GM19468 (cell line): ENCODE measurements at regions not wholly inside any gene's neighbourhood (a gene's known extent, or its start where the extent isn't known, plus 50 kb on each side); places are given as distances from the start of the nearest gene placed in this dataset.
"Not testable (repeated sequence)": the region's sequence is repeated elsewhere in the genome, so short reads cannot be mapped to it uniquely, and the experiment has no call there.

Experiments used
- ATAC-seq: cut with Tn5 transposase; IDR thresholded peaks from one replicate; pipeline ENCODE4 v1.9.1; 2021; ENCODE audit warnings: mild to moderate bottlenecking, moderate library complexity, moderate number of reproducible peaks; ENCODE audit not compliant: unreplicated experiment; ENCODE audit errors: extremely low read depth

GRCh38 chr20:18876394-18876793 lies 62.8 kb downstream of the SCP2D1 start:
- ATAC-seq: not testable (repeated sequence)

DNA sequence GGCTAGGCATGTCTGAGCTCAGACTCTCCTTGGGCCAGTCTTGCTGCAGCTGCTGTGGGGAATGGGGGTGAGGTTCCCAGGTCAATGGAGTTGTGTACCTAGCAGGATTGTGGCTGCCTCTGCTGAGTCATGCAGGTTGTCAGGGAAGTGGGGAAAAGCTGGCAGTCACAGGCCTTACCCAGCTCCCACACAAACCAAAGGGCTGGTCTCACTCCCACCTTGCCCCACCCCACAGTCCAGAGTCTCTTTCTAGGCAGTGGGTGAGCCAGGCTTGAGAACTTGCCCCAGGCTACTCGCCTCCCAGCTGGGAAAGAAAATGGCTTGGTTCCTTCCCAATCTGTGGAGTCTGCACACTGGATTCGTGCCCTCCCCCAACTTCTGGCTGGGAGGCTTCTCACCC lies 65.7 kb downstream of the SCP2D1 start:
- no peak for ATAC-seq

DNA sequence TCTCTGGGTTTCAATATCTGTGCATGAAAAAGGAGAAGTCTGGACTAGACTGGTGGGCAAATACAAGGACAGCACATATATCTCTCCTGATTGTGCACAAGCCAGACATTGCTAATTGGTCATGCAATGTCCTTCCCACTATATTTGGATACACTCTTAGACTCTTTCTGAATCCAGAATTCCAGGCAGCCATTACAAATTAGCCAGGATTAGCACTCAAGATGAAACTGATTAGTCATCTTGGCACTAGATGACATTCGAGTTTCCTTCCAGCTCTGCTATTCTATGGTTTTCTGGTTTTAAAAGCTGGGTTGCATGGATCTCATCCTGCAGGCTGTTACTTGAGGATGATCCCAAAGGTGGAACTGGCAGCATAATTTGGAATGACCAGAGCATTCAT lies 73.2 kb downstream of the SCP2D1 start:
- no peak for ATAC-seq

DNA sequence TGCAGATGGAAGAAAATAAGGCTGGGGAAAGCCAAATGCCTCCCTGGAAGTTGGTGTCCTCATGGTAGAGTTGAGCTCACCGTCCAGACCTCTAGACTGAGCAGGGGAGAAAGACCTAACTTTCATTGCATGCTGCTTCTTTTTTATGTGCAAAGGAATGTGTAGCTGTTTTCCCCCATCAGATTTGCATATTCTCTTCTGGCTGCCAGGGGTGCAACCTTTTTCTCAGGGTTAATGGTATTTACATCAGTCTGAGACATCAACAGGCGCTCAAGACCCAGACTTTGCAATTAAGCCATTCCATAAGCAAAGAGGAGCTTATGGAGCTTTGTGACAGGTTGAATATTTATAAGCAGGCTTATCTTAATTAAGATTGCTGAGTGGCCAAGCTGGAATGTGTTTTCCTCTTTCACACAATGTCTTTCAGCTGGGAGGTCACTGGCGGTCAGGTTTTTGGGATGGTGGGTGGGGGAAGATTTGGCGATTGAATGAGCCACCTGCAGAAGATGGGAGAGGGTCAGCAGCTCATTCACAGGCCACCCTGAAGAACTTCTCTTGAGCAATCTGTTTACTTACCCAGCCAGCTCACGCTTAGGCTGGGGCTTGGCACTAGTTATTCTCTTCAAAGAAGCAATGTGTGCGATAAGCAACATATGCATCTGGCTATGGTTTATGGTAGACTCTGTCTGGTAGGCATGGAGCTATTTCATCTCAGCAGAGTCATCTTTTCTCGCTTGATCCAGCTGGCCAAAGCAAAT lies 88.6 kb downstream of the SCP2D1 start:
- ATAC-seq: no peak

GRCh38 chr20:18904192-18904591 lies 90.6 kb downstream of the SCP2D1 start:
- ATAC-seq: no peak

- ATAC-seq: no peak
These were observed 91.0 kb downstream of the SCP2D1 start for GRCh38 chr20:18904624-18905023.

DNA sequence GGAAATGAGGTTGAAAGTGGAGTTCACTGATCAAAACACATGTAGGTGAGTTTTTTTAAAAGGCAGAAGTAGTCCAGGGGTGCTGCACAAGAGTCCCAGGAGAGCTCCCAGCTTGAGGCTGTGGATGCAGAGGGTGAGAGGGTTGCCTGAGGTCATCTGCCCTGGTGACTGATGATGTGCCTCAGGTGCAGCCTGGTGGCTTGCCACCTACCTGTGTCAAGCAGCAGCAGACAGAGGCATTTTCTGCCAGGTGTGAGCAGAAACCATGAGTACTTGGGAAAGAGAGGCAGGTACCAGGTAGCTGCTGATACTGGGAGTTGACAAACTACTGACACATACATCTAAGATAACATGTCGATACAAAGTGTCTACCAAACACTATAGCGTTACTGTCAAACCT lies 92.5 kb downstream of the SCP2D1 start:
- ATAC-seq: no peak

DNA sequence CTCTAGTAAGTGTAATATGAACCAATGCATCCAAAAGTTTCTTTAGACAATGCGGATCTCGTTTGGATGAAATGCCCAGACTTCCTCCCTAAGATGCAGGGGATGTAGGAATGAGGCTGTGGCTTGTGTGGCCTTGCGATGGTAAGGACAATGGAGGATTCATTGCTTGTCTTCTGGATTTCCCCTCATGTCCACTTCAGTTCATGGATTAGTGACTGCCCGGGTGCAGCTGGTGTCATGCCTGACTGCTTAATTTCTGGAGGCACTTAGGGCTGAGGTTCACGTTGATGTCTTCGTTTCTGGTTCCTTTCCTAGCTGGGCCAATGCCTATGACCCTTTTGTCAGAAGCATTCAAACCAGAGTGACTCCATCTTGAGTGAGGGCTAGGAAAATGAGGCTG lies 93.8 kb downstream of the SCP2D1 start:
- no peak for ATAC-seq

DNA sequence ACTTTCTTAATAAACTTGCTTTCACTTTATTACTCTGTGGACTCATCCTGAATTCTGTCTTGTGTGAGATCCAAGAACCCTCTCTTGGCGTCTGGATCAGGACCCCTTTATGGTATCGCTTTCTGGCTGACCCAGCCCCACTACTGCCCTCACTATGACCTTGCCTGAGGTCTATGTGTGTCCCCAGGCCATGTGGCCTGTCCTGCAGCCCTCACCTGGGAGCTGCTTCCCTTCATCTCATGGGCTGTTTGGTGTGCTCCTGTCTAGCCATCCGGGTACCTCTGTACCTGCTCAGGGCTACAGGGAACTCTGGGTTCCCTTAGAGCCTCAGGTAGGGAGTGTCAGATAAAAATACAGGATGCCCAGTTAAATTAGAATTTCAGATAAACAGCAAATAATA lies 94.5 kb downstream of the SCP2D1 start:
- ATAC-seq: no peak

- ATAC-seq: no peak
These were observed 95.7 kb downstream of the SCP2D1 start for GRCh38 chr20:18909254-18909653.

GRCh38 chr20:18913701-18914100 lies 100.1 kb downstream of the SCP2D1 start:
- ATAC-seq: no peak

DNA sequence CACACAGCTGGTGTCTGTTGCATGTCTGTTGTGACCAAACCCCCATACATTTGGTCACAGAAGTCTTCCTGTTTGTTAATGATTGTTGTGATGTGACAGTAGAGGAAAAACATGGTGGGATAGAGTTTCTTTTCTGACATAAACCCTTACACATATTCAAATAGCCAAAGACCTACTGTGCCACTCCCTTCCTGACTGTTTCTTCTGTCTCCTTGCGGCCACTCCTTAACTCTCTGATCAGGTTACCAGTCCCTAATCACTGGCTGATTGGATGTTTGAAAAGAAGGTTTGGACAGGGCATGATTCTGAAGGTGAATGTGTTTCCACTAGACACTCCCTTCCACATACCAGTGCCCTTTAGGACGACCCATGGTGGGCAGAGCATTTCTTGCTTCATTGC lies 101.2 kb downstream of the SCP2D1 start:
- ATAC-seq: no peak

DNA sequence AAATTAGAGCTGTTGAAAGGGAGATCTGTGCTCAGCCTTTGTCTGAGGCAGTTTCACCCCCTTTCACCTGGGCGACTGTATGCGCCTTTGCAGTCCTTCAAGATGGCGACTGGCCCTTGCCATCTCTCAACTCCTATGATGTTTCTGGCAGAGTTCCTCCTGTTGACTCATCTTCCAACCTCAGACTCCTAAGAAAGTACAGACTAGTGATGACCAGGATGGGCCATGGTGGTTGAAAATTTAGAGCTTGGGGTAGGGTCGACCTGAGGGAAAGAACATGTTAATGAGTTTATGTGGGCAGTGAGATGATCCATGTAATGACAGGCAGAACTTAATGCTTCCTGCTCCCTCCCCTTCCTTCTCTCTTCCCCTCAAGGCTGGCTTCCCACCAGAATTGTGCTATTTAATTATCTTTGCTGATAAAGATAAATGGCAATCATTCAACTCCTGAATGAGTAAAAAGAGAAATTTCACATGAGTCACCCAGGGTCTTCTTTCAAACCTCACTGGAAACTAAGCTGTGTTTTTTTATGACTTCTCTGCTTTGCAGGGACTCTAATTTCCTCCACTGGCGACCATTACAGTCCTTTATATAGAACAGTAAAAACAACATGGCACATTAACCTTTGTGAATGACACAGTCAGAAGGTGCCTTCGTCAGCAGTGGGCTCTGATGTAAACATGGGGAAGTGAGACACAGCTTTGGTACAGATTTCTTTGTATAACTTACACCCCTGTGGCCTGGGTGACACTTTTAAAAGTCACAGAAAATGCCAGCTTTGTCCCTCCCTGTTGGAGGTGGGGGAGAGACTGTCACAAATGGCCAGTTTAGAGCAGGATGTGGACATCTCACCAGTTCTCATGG lies 103.5 kb downstream of the SCP2D1 start:
- ATAC-seq: no peak

GRCh38 chr20:18919996-18920395 lies 106.4 kb downstream of the SCP2D1 start:
- no peak for ATAC-seq

DNA sequence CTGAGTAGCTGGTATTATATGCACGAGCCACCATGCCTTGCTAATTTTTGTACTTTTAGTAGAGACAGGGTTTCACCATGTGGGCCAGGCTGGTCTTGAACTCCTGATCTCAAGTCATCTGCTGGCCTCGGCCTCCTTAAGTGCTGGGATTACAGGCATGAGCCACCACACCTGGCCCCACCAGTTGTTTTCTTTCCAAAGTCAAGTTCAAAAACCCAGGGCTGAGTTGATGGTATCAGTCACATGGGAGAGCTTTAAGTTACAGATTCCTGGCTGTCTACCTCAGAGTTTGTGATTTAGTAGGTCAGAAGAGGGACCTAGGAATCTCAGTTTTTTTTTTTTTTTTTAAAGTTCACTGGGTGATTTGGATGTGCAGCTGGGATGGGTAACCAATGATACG lies 107.7 kb downstream of the SCP2D1 start:
- no peak for ATAC-seq

DNA sequence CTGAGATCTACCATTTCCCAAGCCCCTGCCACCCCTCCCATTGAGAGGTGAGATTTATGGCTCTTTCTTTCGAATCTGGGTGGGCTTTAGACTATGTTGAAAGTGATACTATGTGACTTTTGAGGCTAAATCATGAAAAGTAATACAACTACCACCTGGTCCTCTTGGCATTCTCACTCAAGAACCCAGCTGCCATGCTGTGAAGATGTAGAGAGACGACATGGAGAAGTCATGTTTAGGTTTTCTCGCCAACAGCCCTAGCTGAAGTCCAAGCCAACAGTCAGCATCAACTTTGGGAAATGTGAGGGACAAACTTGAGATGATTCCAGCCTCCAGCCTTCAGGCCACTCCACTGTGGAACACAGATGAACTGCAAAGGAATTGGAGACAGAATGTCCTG lies 108.7 kb downstream of the SCP2D1 start:
- ATAC-seq: no peak

GRCh38 chr20:18922898-18923297 lies 109.3 kb downstream of the SCP2D1 start:
- no peak for ATAC-seq

GRCh38 chr20:18926965-18927364 lies 113.4 kb downstream of the SCP2D1 start:
- no peak for ATAC-seq

GRCh38 chr20:18928626-18929025 lies 115.0 kb downstream of the SCP2D1 start:
- no peak for ATAC-seq

DNA sequence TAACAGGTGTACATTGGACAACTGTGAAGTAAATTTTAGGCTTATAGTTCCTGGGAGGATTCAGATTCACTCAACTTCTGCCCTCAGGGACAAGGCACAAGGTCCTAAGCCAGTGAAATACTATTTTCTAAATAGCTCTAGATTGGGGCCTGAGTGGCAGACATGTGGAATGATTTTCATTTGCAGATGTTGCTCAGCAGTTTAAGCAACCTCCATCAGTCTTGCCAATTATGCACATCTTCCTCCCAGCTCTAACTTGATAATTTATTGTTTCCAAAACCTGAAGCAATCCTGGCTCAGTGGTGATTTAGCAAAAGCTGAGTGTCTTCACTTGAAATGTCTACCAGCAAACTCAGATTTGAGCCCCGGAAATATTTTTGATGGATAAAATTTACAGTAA lies 116.2 kb downstream of the SCP2D1 start:
- no peak for ATAC-seq

- no peak for ATAC-seq
These were observed 130.0 kb downstream of the SCP2D1 start for GRCh38 chr20:18943542-18943941.

GRCh38 chr20:18956890-18957289 lies 143.3 kb downstream of the SCP2D1 start:
- no peak for ATAC-seq
